GM18508 (cell line): ENCODE measurements at regions not wholly inside any gene's neighbourhood (a gene's known extent, or its start where the extent isn't known, plus 50 kb on each side); places are given as distances from the start of the nearest gene placed in this dataset.

Experiments used
- ATAC-seq: cut with Tn5 transposase; IDR thresholded peaks from one replicate; pipeline ENCODE4 v1.9.1; 2021; ENCODE audit warnings: moderate number of reproducible peaks; ENCODE audit not compliant: insufficient read depth, unreplicated experiment

GRCh38 chr1:67558449-67559193 is 126.4 kb upstream of the GADD45A start:
- no peak for ATAC-seq

GRCh38 chr1:67559222-67559700 is 125.7 kb upstream of the GADD45A start:
- ATAC-seq, result no peak

- no peak for ATAC-seq
Measured at GRCh38 chr1:67560580-67561255, 124.3 kb upstream of the GADD45A start.

- no peak for ATAC-seq
Measured at GRCh38 chr1:67561704-67562113, 123.3 kb upstream of the GADD45A start.

- no peak for ATAC-seq
Measured at GRCh38 chr1:67563684-67564083, 121.3 kb upstream of the GADD45A start.

GRCh38 chr1:67564193-67564592 is 120.8 kb upstream of the GADD45A start:
- no peak for ATAC-seq

- ATAC-seq, result no peak
Measured at GRCh38 chr1:67566803-67567377, 118.1 kb upstream of the GADD45A start.

GRCh38 chr1:67570486-67571143 is 114.4 kb upstream of the GADD45A start:
- ATAC-seq, result no peak

- ATAC-seq, result no peak
Measured at GRCh38 chr1:67571406-67571805, 113.6 kb upstream of the GADD45A start.

- ATAC-seq, result no peak
Measured at GRCh38 chr1:67571901-67572593, 113.0 kb upstream of the GADD45A start.

GRCh38 chr1:67572594-67573221 is 112.3 kb upstream of the GADD45A start:
- no peak for ATAC-seq

GRCh38 chr1:67573311-67573872 is 111.6 kb upstream of the GADD45A start:
- no peak for ATAC-seq

- no peak for ATAC-seq
Measured at GRCh38 chr1:67574221-67574620, 110.8 kb upstream of the GADD45A start.

- no peak for ATAC-seq
Measured at GRCh38 chr1:67575861-67576260, 109.1 kb upstream of the GADD45A start.

- no peak for ATAC-seq
Measured at GRCh38 chr1:67576474-67576873, 108.5 kb upstream of the GADD45A start.

- no peak for ATAC-seq
Measured at GRCh38 chr1:67577646-67578045, 107.4 kb upstream of the GADD45A start.

GRCh38 chr1:67578397-67579020 is 106.5 kb upstream of the GADD45A start:
- ATAC-seq, result no peak

- ATAC-seq, result no peak
Measured at GRCh38 chr1:67579623-67580394, 105.2 kb upstream of the GADD45A start.
